ENCODE measurements at regions not wholly inside any gene's neighbourhood (a gene's known extent, or its start where the extent isn't known, plus 50 kb on each side); places are given as distances from the start of the nearest gene placed in this dataset.
"Not testable (repeated sequence)": the region's sequence is repeated elsewhere in the genome, so short reads cannot be mapped to it uniquely, and the experiment has no call there.

- H3K4me3 Mint-ChIP-seq; H3K4me1 Mint-ChIP-seq; H3K27ac Mint-ChIP-seq; H3K9me3 Mint-ChIP-seq; H3K9me2 ChIP-seq (ENCODE audit: insufficient read depth); H3K4me1 ChIP-seq (ENCODE audit: insufficient read depth); H2AFZ ChIP-seq; H3K36me3 ChIP-seq (ENCODE audit: insufficient read depth); DNase-seq (ENCODE audit: low spot score); H3K36me3 Mint-ChIP-seq (ENCODE audit: low read depth); H3K27ac ChIP-seq (ENCODE audit: low read depth); H3K79me2 ChIP-seq (replicated peaks; ENCODE audit: insufficient read depth); H3F3A ChIP-seq (replicated peaks; ENCODE audit: low read depth); H3K4me3 ChIP-seq; H3K27me3 Mint-ChIP-seq (ENCODE audit: insufficient read depth, low read depth, poor library complexity); H4K20me1 ChIP-seq (replicated peaks; ENCODE audit: insufficient read depth); ATAC-seq; H3K27me3 ChIP-seq (ENCODE audit: insufficient read depth); H3K4me2 ChIP-seq: not testable (repeated sequence)
Observed at GRCh38 chr13:109979676-109980075, 193.3 kb upstream of the IRS2 start.

DNA sequence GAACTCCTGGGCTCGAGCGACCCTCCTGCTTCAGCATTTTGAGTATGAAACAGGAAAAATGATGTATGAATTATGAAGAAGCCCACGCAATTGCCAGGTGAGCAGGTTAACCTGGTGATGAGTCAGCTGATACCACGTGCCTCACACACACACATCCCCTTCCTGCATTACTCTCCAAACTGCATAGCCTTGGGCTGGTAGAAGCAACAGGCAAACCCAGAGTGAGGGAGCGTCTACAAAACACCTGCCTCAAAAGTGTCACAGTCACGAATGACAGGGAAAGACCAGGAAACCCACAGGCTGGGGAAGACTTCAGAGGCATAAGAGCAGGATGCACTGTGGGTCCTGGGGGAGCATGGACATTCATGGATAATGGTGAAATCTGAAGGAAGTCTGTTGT, 192.8 kb upstream of the IRS2 start:
- Histone ChIP-seq H3F3A (replicated peaks; ENCODE audit: low read depth) (no peaks in the 10 kb centered on the region), H3K27me3 (ENCODE audit: insufficient read depth) (no peaks in the 10 kb centered on the region), H3K4me2 (no peak overlapping the region), H2AFZ (0 out of 2 replicates have a peak overlapping the region, but pooled peaks have one; percentile 52), H3K36me3 (ENCODE audit: insufficient read depth) (no peaks in the 10 kb centered on the region), H3K79me2 (replicated peaks; ENCODE audit: insufficient read depth) (no peaks in the 10 kb centered on the region), H3K4me1 (ENCODE audit: insufficient read depth) (no peaks in the 10 kb centered on the region), H3K4me3 (no peak overlapping the region), H3K27ac (ENCODE audit: low read depth) (no peak overlapping the region), H4K20me1 (replicated peaks; ENCODE audit: insufficient read depth) (no peaks in the 10 kb centered on the region), H3K9me2 (ENCODE audit: insufficient read depth) (no peaks in the 10 kb centered on the region; the same call in 1 of the 2 replicates)
- H3K9me3 Mint-ChIP-seq = no peaks in the 10 kb centered on the region
- TF ChIP-seq STAT1 (IDR thresholded peaks at IDR 0.05; ENCODE audit: unreplicated experiment) (no peak), JUNB (IDR thresholded peaks at IDR 0.05; ENCODE audit: unreplicated experiment) (peak; percentile 67)
- DNase-seq (ENCODE audit: low spot score) (no peak), ATAC-seq (peak; percentile 44; the same call in 2 of the 3 replicates)
- no peak overlapping the region for H3K4me3 Mint-ChIP-seq
- no peak overlapping the region for H3K27ac Mint-ChIP-seq
- H3K4me1 Mint-ChIP-seq = no peaks in the 10 kb centered on the region
- H3K36me3 Mint-ChIP-seq (ENCODE audit: low read depth) = no peaks in the 10 kb centered on the region
- peaks cover 3% of the 10 kb centered on the region for H3K27me3 Mint-ChIP-seq (ENCODE audit: insufficient read depth, low read depth, poor library complexity)

- H3K9me3 Mint-ChIP-seq = no peaks in the 10 kb centered on the region
- no peaks in the 10 kb centered on the region for H3K36me3 Mint-ChIP-seq (ENCODE audit: low read depth)
- TF ChIP-seq, protein P1, sequence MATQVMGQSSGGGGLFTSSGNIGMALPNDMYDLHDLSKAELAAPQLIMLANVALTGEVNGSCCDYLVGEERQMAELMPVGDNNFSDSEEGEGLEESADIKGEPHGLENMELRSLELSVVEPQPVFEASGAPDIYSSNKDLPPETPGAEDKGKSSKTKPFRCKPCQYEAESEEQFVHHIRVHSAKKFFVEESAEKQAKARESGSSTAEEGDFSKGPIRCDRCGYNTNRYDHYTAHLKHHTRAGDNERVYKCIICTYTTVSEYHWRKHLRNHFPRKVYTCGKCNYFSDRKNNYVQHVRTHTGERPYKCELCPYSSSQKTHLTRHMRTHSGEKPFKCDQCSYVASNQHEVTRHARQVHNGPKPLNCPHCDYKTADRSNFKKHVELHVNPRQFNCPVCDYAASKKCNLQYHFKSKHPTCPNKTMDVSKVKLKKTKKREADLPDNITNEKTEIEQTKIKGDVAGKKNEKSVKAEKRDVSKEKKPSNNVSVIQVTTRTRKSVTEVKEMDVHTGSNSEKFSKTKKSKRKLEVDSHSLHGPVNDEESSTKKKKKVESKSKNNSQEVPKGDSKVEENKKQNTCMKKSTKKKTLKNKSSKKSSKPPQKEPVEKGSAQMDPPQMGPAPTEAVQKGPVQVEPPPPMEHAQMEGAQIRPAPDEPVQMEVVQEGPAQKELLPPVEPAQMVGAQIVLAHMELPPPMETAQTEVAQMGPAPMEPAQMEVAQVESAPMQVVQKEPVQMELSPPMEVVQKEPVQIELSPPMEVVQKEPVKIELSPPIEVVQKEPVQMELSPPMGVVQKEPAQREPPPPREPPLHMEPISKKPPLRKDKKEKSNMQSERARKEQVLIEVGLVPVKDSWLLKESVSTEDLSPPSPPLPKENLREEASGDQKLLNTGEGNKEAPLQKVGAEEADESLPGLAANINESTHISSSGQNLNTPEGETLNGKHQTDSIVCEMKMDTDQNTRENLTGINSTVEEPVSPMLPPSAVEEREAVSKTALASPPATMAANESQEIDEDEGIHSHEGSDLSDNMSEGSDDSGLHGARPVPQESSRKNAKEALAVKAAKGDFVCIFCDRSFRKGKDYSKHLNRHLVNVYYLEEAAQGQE (IDR thresholded peaks at IDR 0.05; ENCODE audit: unreplicated experiment) = no peak
- no peak for TF ChIP-seq JUNB (IDR thresholded peaks at IDR 0.05; ENCODE audit: unreplicated experiment)
- TF ChIP-seq ZNF462 (CRISPR knock-in tag; IDR thresholded peaks at IDR 0.05) = no peak
- no peak for TF ChIP-seq POLR2AphosphoS5 (IDR thresholded peaks at IDR 0.05; ENCODE audit: low read depth)
Observed at GRCh38 chr13:109977212-109977968, 191.0 kb upstream of the IRS2 start.

More at GRCh38 chr13:109977212-109977968, 191.0 kb upstream of the IRS2 start:
- H3K4me1 ChIP-seq (ENCODE audit: insufficient read depth) = no peaks in the 10 kb centered on the region
- no peak overlapping the region for H3K27ac Mint-ChIP-seq
- H3K27ac ChIP-seq (ENCODE audit: low read depth) = no peak overlapping the region
- H3K9me2 ChIP-seq (ENCODE audit: insufficient read depth) = no peaks in the 10 kb centered on the region; the same call in 1 of the 2 replicates
- no peaks in the 10 kb centered on the region for H3K79me2 ChIP-seq (replicated peaks; ENCODE audit: insufficient read depth)
- no peak overlapping the region for H3K4me3 ChIP-seq
- H4K20me1 ChIP-seq (replicated peaks; ENCODE audit: insufficient read depth) = no peaks in the 10 kb centered on the region
- H3F3A ChIP-seq (replicated peaks; ENCODE audit: low read depth) = no peaks in the 10 kb centered on the region
- peaks cover 3% of the 10 kb centered on the region for H3K27me3 Mint-ChIP-seq (ENCODE audit: insufficient read depth, low read depth, poor library complexity)
- H2AFZ ChIP-seq = no peak overlapping the region
- H3K4me1 Mint-ChIP-seq = no peaks in the 10 kb centered on the region
- H3K4me2 ChIP-seq = no peak overlapping the region
- no peaks in the 10 kb centered on the region for H3K36me3 ChIP-seq (ENCODE audit: insufficient read depth)
- ATAC-seq (no peak), DNase-seq (ENCODE audit: low spot score) (no peak)
- no peak overlapping the region for H3K4me3 Mint-ChIP-seq
- no peaks in the 10 kb centered on the region for H3K27me3 ChIP-seq (ENCODE audit: insufficient read depth)
